Mucosa of descending colon (tissue), 3 donors: ENCODE measurements at regions not wholly inside any gene's neighbourhood (a gene's known extent, or its start where the extent isn't known, plus 50 kb on each side); places are given as distances from the start of the nearest gene placed in this dataset.

Experiments used
- ATAC-seq: fragments of 200-7000 bp; cut with Tn5 transposase; one replicate; pipeline ENCODE4 v1.9.1; 2020; ENCODE audit warnings: mild to moderate bottlenecking, moderate library complexity
- DNase-seq, 3 donors: peaks; one replicate each; pipeline ENCODE4 v3.0.0-alpha.2; 2020
- H3K36me3 ChIP-seq: fragments of 200-600 bp; one replicate; pipeline ENCODE4 v1.8.0; 2021; ENCODE audit warnings: low read depth, mild to moderate bottlenecking
- H3K4me1 ChIP-seq: fragments of 200-600 bp; one replicate; pipeline ENCODE4 v1.8.0; 2021; ENCODE audit warnings: low read depth, mild to moderate bottlenecking
- H3K4me3 ChIP-seq: fragments of 200-600 bp; one replicate; pipeline ENCODE4 v1.8.0; 2021; ENCODE audit warnings: mild to moderate bottlenecking
- H3K9me3 ChIP-seq: fragments of 200-600 bp; one replicate; pipeline ENCODE4 v1.8.0; 2021; ENCODE audit warnings: mild to moderate bottlenecking
- CTCF ChIP-seq: fragments of 200-600 bp; IDR thresholded peaks from one replicate; pipeline ENCODE4 v1.8.0; 2022; ENCODE audit warnings: antibody characterized with exemption, mild to moderate bottlenecking
- intact Hi-C, 2 donors: fragments of 100-400 bp; cut with DNase I in 1 of 2; cut with micrococcal nuclease in 1 of 2; formaldehyde crosslinking; loops; one replicate each; pipeline versions ENCODE4 v1.11.0 to v1.11.1; 2022; cut with DNase I, micrococcal nuclease
- donor health status: DM: no; HTN: no; CAD: no; lungs with moderate emphysema.
- donor health status: DM: no; HTN: no; CAD: no.
- donor health status: DM: no; HTN: yes; CAD: no.

GRCh38 chr9:31124389-31124788, 1260.1 kb upstream of the ACO1 start:
- intact Hi-C loops: no loop called here
- TF ChIP-seq CTCF: no peak
- H3K36me3 ChIP-seq: no peaks in the 10 kb centered on the region
- H3K9me3 ChIP-seq: no peaks in the 10 kb centered on the region
- H3K4me3 ChIP-seq: no peak overlapping the region
- H3K4me1 ChIP-seq: no peaks in the 10 kb centered on the region
- DNase-seq: no peak
- ATAC-seq: no peak

- ATAC-seq: no peak
- intact Hi-C loops: no loop called here
- TF ChIP-seq CTCF: no peak
- Histone ChIP-seq H3K36me3 (no peaks in the 10 kb centered on the region), H3K4me1 (no peaks in the 10 kb centered on the region), H3K9me3 (no peaks in the 10 kb centered on the region), H3K4me3 (no peak overlapping the region)
- no peak for DNase-seq
These were observed 1248.9 kb upstream of the ACO1 start for GRCh38 chr9:31135567-31135966.

- no peak for TF ChIP-seq CTCF
- ATAC-seq: no peak
These were observed 1247.9 kb upstream of the ACO1 start for GRCh38 chr9:31136524-31136923.

GRCh38 chr9:31137176-31138160, 1247.0 kb upstream of the ACO1 start:
- DNase-seq: no peak
- no peaks in the 10 kb centered on the region for H3K9me3 ChIP-seq
- intact Hi-C loops: no loop called here
- no peak for ATAC-seq
- H3K4me1 ChIP-seq: no peaks in the 10 kb centered on the region
- H3K36me3 ChIP-seq: no peaks in the 10 kb centered on the region
- no peak overlapping the region for H3K4me3 ChIP-seq
- no peak for TF ChIP-seq CTCF

More at GRCh38 chr9:31136524-31136923, 1247.9 kb upstream of the ACO1 start:
- no peak for DNase-seq
- H3K9me3 ChIP-seq: no peaks in the 10 kb centered on the region
- no peaks in the 10 kb centered on the region for H3K36me3 ChIP-seq
- no peak overlapping the region for H3K4me3 ChIP-seq
- intact Hi-C loops: no loop called here
- no peaks in the 10 kb centered on the region for H3K4me1 ChIP-seq

- Histone ChIP-seq H3K4me1 (no peaks in the 10 kb centered on the region), H3K4me3 (no peak overlapping the region), H3K36me3 (no peaks in the 10 kb centered on the region), H3K9me3 (no peaks in the 10 kb centered on the region)
- DNase-seq (no peak), ATAC-seq (no peak)
- intact Hi-C loops: no loop called here
- TF ChIP-seq CTCF: no peak
These were observed 1244.1 kb upstream of the ACO1 start for GRCh38 chr9:31140316-31140715.
